SJCRH30 (cell line): ENCODE measurements at regions not wholly inside any gene's neighbourhood (a gene's known extent, or its start where the extent isn't known, plus 50 kb on each side); places are given as distances from the start of the nearest gene placed in this dataset.

Source experiments
- DNase-seq, 2 experiments: peaks; one replicate each; pipeline ENCODE4 v3.0.0-alpha.2; 2015 to 2020
- H3K27ac ChIP-seq: fragments of 250-450 bp; sonication (Bioruptor Pico); 2 replicates; pipeline ENCODE4 v1.5.1; 2020; ENCODE audit warnings: mild to moderate bottlenecking, moderate library complexity
- H3K27me3 ChIP-seq: fragments of 250-450 bp; sonication (Bioruptor Pico); 2 replicates; pipeline ENCODE4 v1.5.1; 2020; ENCODE audit warnings: mild to moderate bottlenecking, moderate library complexity
- H3K36me3 ChIP-seq: fragments of 250-450 bp; sonication (Bioruptor Pico); 2 replicates; pipeline ENCODE4 v1.5.1; 2020; ENCODE audit warnings: mild to moderate bottlenecking, moderate library complexity
- H3K4me1 ChIP-seq: fragments of 250-450 bp; sonication (Bioruptor Pico); 2 replicates; pipeline ENCODE4 v1.5.1; 2020; ENCODE audit warnings: mild to moderate bottlenecking, moderate library complexity
- H3K4me3 ChIP-seq: fragments of 250-450 bp; sonication (Bioruptor Pico); 2 replicates; pipeline ENCODE4 v1.5.1; 2020; ENCODE audit warnings: mild to moderate bottlenecking, moderate library complexity
- H3K9me3 ChIP-seq: fragments of 250-450 bp; sonication (Bioruptor Pico); replicated peaks from 2 replicates; pipeline ENCODE4 v1.5.1; 2020; ENCODE audit warnings: mild to moderate bottlenecking, moderate library complexity

GRCh38 chr21:41634211-41634694, 126.3 kb upstream of the TMPRSS2 start:
- Histone ChIP-seq H3K4me3 (no peak overlapping the region), H3K27ac (no peak overlapping the region), H3K27me3 (no peaks in the 10 kb centered on the region), H3K9me3 (no peaks in the 10 kb centered on the region), H3K36me3 (no peaks in the 10 kb centered on the region), H3K4me1 (no peaks in the 10 kb centered on the region)
- no peak for DNase-seq

GRCh38 chr21:41633627-41634026, 125.7 kb upstream of the TMPRSS2 start:
- DNase-seq = no peak
- Histone ChIP-seq H3K27ac (no peak overlapping the region), H3K9me3 (no peaks in the 10 kb centered on the region)

DNA sequence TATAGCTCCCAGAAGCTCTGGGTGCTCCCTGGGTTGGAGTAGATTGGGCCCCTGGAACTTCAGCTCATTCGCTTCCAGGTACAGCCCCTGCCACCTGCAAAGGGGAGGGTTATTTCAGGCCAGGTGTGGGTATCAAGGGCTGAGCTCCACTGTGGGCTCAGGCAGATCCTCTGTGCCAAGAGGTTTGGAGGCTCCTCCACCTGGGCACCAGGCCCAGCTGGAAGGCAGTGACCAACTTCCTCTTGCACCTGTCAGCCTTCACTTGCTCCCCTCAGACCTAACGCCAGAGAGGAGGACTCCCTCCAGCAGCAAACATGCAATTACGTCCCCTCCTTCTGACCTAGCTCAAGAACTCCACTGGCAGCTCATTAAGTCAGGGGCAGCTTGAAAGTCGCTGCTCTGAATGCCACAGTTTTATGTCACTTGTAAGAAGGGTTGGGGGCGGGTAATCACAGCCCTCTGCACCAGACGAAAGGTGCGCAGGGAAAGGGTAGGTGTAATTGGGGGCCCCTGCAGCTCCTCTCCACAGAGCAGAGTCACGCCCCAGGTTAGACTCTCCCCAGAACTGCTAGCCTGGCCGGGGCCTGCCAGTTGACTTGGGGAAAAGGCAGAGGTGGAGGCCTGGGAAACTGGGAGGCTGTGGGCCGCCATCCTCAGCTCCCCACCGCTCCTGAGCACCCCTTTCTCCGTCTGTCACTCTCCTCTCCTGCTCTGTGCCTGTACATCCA, 125.0 kb upstream of the TMPRSS2 start:
- no peaks in the 10 kb centered on the region for H3K36me3 ChIP-seq
- no peaks in the 10 kb centered on the region for H3K4me1 ChIP-seq
- no peak overlapping the region for H3K4me3 ChIP-seq
- DNase-seq = no peak
- H3K27ac ChIP-seq = no peak overlapping the region
- no peaks in the 10 kb centered on the region for H3K9me3 ChIP-seq
- no peaks in the 10 kb centered on the region for H3K27me3 ChIP-seq

More at GRCh38 chr21:41633627-41634026, 125.7 kb upstream of the TMPRSS2 start:
- no peaks in the 10 kb centered on the region for H3K36me3 ChIP-seq
- H3K4me1 ChIP-seq = no peaks in the 10 kb centered on the region
- no peak overlapping the region for H3K4me3 ChIP-seq
- H3K27me3 ChIP-seq = no peaks in the 10 kb centered on the region

DNA sequence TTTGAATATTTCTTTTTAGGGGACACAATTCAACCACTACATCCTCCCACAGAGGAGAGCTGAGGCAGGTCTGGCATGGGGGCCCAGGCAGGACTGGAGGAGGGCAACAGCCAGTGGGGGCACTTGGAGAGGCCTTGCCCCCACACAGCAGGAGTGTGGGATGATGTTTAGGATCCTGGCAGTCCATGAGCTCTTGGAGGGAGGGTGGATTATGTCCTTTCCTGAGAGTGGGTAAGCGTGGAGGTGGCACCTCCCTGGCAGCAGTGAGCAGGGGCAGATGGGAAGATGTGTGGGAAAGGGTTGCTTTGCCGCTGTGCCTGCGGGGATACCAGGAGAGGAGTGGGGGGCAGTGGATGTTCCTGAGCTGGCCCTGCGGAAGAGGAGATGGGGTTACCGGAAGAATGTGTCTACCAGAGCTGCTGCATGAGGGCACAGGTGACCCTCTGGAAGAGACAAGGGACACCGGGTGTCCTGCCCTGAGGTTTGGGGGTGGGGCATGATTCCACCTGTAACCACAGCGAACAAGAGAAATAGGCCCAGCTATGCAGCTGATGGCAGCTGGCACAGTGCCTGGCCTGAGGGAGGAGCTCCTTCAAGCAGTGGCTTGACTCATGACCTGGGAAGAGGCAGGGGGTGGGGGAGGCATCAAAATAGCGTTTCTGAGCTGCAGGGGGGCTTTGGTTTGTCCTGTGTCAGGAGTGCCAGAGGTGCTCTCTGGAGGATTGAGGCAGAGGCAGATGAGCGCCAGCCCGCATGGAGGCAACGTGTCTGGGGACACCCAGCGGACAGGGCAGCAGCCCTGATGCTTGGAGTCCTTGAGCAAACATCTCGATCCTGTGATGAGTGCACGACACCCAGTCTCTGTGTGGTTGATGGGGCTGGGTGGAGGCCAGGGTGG, 123.9 kb upstream of the TMPRSS2 start:
- H3K4me3 ChIP-seq = no peak overlapping the region
- H3K36me3 ChIP-seq = no peaks in the 10 kb centered on the region
- no peaks in the 10 kb centered on the region for H3K4me1 ChIP-seq
- no peak overlapping the region for H3K27ac ChIP-seq
- no peak for DNase-seq
- no peaks in the 10 kb centered on the region for H3K9me3 ChIP-seq
- no peaks in the 10 kb centered on the region for H3K27me3 ChIP-seq

GRCh38 chr21:41630917-41631316, 123.0 kb upstream of the TMPRSS2 start:
- Histone ChIP-seq H3K4me3 (no peak overlapping the region), H3K4me1 (no peaks in the 10 kb centered on the region), H3K9me3 (no peaks in the 10 kb centered on the region), H3K27me3 (no peaks in the 10 kb centered on the region), H3K36me3 (no peaks in the 10 kb centered on the region), H3K27ac (no peak overlapping the region)
- no peak for DNase-seq

GRCh38 chr21:41630249-41630648, 122.3 kb upstream of the TMPRSS2 start:
- no peaks in the 10 kb centered on the region for H3K36me3 ChIP-seq
- H3K27me3 ChIP-seq = no peaks in the 10 kb centered on the region
- H3K9me3 ChIP-seq = no peaks in the 10 kb centered on the region
- H3K27ac ChIP-seq = no peak overlapping the region
- no peak for DNase-seq
- H3K4me3 ChIP-seq = no peak overlapping the region
- no peaks in the 10 kb centered on the region for H3K4me1 ChIP-seq

DNA sequence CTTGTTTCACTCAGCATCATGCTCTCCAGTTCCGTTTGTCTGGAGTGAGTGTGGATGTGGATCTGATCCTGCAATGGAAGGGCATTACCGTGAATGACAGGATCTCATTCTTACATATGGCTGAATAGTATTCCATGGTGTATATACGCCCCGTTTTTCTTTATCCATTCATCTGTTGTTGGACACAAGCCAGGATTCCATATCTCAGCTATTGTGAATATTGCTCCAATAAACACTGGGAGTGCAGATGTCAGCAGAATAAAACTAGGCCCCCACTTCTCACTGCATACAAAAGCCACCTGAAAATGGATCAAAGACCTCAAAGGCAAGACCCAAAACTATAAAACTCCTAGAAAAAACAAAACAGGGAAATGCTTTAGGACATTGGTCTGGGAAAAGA, 120.3 kb upstream of the TMPRSS2 start:
- no peaks in the 10 kb centered on the region for H3K36me3 ChIP-seq
- H3K4me3 ChIP-seq = no peak overlapping the region
- no peak for DNase-seq
- no peaks in the 10 kb centered on the region for H3K27me3 ChIP-seq
- no peak overlapping the region for H3K27ac ChIP-seq
- H3K4me1 ChIP-seq = no peaks in the 10 kb centered on the region
- no peaks in the 10 kb centered on the region for H3K9me3 ChIP-seq

DNA sequence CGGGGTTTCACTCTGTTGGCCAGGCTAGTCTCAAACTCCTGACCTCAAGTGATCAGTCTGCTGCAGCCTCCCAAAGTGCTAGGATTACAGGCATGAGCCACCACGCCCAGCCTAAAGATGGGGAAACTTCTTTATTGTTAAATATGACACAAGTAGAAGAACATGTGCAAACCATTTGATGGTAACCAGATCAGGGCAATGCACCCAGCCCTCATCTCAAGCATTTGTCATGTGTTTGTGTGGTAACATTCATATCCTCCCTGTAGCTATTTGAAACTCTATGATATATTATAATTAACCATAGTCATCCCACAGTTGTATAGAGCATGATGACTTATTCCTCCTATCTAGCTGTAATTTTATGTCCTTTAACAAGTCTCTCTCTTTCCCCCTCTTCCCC, 119.5 kb upstream of the TMPRSS2 start:
- no peak overlapping the region for H3K4me3 ChIP-seq
- DNase-seq = no peak
- H3K36me3 ChIP-seq = no peaks in the 10 kb centered on the region
- no peak overlapping the region for H3K27ac ChIP-seq
- H3K27me3 ChIP-seq = no peaks in the 10 kb centered on the region
- no peaks in the 10 kb centered on the region for H3K4me1 ChIP-seq
- no peaks in the 10 kb centered on the region for H3K9me3 ChIP-seq

DNA sequence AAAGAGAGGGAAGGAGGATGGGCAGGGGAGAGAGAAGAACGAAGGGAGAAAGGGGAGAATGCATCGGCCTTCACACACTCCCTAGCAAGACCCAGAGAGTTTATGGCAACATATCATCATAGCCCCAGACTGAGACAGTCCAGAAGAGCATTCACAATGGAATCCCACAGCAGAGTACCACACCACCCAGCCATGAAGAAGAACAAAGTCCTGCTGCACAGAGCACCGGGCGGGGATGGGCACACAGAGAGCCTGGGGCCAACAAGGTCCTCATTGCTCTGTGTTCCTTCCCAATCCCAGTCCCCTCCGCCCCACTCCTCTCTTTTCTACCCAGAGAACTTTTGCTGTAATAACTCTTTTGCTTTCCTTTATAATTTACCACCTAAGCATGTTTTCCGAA, 118.1 kb upstream of the TMPRSS2 start:
- Histone ChIP-seq H3K4me3 (no peak overlapping the region), H3K27ac (no peak overlapping the region), H3K36me3 (no peaks in the 10 kb centered on the region), H3K9me3 (no peaks in the 10 kb centered on the region), H3K27me3 (no peaks in the 10 kb centered on the region), H3K4me1 (no peaks in the 10 kb centered on the region)
- DNase-seq = no peak

DNA sequence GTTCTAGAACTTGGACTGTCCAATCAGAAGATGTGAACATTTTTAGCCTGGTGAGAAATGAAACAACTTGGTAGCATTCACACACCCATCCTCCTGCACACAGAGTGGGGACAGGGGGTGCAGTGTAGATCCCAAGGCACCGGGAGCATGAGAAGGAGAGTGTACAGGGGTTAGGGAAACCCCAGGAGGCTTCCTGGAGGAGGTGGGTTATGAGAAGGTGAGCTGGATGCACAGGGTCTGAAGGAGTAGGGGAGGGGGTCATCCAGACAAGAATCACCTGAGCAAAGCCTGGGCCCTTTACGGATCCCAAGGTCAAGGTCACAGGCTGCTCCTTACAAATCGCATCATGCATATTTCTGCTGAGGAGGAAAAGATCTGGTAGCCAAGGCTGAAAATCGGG, 117.5 kb upstream of the TMPRSS2 start:
- Histone ChIP-seq H3K4me3 (no peak overlapping the region), H3K4me1 (no peaks in the 10 kb centered on the region), H3K27me3 (no peaks in the 10 kb centered on the region), H3K36me3 (no peaks in the 10 kb centered on the region), H3K27ac (no peak overlapping the region), H3K9me3 (no peaks in the 10 kb centered on the region)
- no peak for DNase-seq

DNA sequence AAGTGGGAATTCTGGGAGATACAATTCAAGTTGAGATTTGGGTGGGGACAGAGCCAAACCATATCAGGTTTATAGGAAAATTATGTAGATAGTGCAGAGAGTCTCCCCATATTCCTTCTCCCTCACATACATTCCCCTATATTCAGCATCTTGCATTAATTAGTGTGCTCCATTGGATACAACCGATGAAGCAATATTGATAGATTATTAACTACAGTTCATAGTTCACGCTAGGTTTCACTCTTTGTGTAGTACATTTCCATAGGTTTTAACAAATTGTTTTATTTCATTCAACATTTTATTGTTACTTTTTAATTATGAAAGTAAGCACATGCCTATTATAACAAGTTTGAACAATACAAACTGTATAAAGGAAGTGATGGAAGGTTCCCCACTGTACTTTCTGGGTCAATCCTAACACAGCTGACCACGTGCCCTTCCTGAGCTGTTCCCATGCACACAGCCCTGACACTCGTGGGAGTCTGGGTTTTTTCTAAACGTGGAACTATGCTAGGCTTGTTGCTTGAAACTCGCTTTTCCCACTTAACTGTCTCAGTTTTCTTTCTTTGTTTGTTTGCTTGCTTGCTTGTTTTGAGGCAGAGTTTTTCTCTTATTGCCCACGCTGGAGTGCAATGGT, 116.8 kb upstream of the TMPRSS2 start:
- no peaks in the 10 kb centered on the region for H3K36me3 ChIP-seq

DNA sequence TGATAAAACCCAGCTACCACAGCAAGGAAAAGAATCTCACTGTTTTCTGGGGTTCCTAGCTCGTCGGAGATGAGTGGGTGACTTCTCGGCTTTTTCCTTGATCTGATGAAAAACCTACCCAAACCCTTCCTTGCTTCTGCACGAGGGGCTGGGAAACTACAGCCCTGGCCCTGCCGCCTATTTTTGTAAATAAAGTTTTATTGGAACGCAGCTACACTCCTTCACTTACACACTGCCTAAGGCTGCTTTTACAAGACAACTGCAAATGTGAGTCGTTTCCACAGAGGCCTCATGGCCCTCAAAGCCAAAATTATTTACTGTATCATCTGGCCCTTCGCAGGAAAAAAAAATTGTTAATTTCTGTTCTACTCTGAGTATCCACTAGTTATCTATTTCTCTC, 116.0 kb upstream of the TMPRSS2 start:
- H3K4me1 ChIP-seq = no peaks in the 10 kb centered on the region
- H3K27ac ChIP-seq = no peak overlapping the region
- no peaks in the 10 kb centered on the region for H3K36me3 ChIP-seq
- H3K4me3 ChIP-seq = no peak overlapping the region
- DNase-seq = no peak
- H3K9me3 ChIP-seq = no peaks in the 10 kb centered on the region
- no peaks in the 10 kb centered on the region for H3K27me3 ChIP-seq

More for the DNA sequence above, 116.8 kb upstream of the TMPRSS2 start:
- Histone ChIP-seq H3K9me3 (no peaks in the 10 kb centered on the region), H3K27ac (no peak overlapping the region), H3K4me3 (no peak overlapping the region), H3K4me1 (no peaks in the 10 kb centered on the region), H3K27me3 (no peaks in the 10 kb centered on the region)
- no peak for DNase-seq

DNA sequence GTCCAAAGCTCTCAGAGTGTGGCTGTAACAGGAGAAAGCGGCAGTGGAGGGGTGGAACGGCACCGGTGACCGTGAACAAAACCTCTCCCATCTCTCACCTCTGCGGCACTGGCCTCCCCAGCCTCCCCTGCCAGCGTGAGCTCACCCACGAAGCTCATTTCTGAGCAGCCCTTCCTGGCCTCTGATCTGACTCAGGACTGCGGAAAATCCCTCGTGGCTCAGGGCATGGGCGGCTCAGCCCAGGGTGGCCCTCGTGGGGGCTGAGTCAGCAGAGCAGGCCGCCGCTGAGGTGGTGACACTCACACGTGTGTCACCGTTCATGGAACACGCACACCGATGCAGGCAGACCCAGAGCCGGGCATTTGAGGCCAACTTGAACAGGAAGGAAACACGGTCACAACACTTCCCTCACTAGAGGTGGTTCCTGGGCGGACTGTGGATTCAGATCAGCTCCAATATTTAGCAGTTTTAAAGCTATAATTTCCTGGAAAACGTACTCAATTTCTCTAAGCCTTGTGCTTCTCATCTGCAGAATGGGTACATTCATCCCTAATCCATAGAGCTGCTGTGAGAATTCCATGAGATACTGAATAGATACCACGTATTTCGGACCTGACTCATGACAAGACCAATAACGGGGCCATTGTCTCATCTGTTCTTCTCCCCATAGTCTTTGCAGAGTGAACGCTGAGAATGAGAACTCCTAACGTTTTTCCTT, 115.0 kb upstream of the TMPRSS2 start:
- Histone ChIP-seq H3K27ac (no peak overlapping the region), H3K9me3 (no peaks in the 10 kb centered on the region), H3K36me3 (no peaks in the 10 kb centered on the region), H3K4me3 (no peak overlapping the region), H3K4me1 (no peaks in the 10 kb centered on the region), H3K27me3 (no peaks in the 10 kb centered on the region)
- no peak for DNase-seq

GRCh38 chr21:41622201-41622600, 114.2 kb upstream of the TMPRSS2 start:
- no peaks in the 10 kb centered on the region for H3K27me3 ChIP-seq
- H3K4me1 ChIP-seq = no peaks in the 10 kb centered on the region
- no peak overlapping the region for H3K4me3 ChIP-seq
- H3K27ac ChIP-seq = no peak overlapping the region
- no peaks in the 10 kb centered on the region for H3K36me3 ChIP-seq
- DNase-seq = no peak
- H3K9me3 ChIP-seq = no peaks in the 10 kb centered on the region
